BJ (cell line): ENCODE measurements at regions not wholly inside any gene's neighbourhood (a gene's known extent, or its start where the extent isn't known, plus 50 kb on each side); places are given as distances from the start of the nearest gene placed in this dataset.

Experiments
- CTCF ChIA-PET: fragments of 350-600 bp; formaldehyde crosslinking; extraction: SDS; loops from one replicate; lab custom pipeline; 2021; ENCODE audit warnings: antibody characterized with exemption, inconsistent platforms; lab: Yijun Ruan, JAX
- POLR2A ChIA-PET: fragments of 300-600 bp; sonication (Branson Sonifier 250); formaldehyde crosslinking; extraction: SDS; loops from one replicate; lab custom pipeline; 2021; ENCODE audit warnings: antibody characterized with exemption; lab: Charles Lee
- DNase-seq: peaks from one replicate; pipeline ENCODE4 v3.0.0-alpha.2; 2011; ENCODE audit warnings: low read depth
- H3K27me3 ChIP-seq: 2 replicates; pipeline ENCODE4 v1.6.0; 2011; ENCODE audit warnings: low read length; ENCODE audit not compliant: control insufficient read depth, insufficient read depth
- H3K36me3 ChIP-seq: 2 replicates; pipeline ENCODE4 v1.5.1; 2011; ENCODE audit warnings: low read length; ENCODE audit not compliant: control insufficient read depth, insufficient read depth
- H3K4me3 ChIP-seq: 2 replicates; pipeline ENCODE4 v1.5.1; 2011; ENCODE audit warnings: low read depth, mild to moderate bottlenecking, control low read depth, low read length
- CTCF ChIP-seq: IDR thresholded peaks from 2 replicates; pipeline ENCODE4 v1.5.1; 2011; ENCODE audit warnings: low read depth, mild to moderate bottlenecking, control low read depth, inconsistent platforms, low read length, moderate library complexity; ENCODE audit not compliant: insufficient read depth

GRCh38 chr16:74219706-74220105 is 76.9 kb upstream of the PSMD7 start:
- POLR2A ChIA-PET = no interaction called here
- CTCF ChIA-PET = no interaction called here

GRCh38 chr16:74218871-74219270 is 77.7 kb upstream of the PSMD7 start:
- Histone ChIP-seq H3K36me3 (no peaks in the 10 kb centered on the region), H3K4me3 (no peak overlapping the region), H3K27me3 (no peaks in the 10 kb centered on the region)
- ChIA-PET CTCF (no interaction called here), POLR2A (no interaction called here)
- no peak for TF ChIP-seq CTCF
- DNase-seq = no peak

More at GRCh38 chr16:74219706-74220105, 76.9 kb upstream of the PSMD7 start:
- no peak for TF ChIP-seq CTCF
- H3K4me3 ChIP-seq = no peak overlapping the region
- DNase-seq = no peak
- H3K27me3 ChIP-seq = no peaks in the 10 kb centered on the region
- H3K36me3 ChIP-seq = no peaks in the 10 kb centered on the region

- no peak overlapping the region for H3K4me3 ChIP-seq
- TF ChIP-seq CTCF = no peak
- H3K36me3 ChIP-seq = no peaks in the 10 kb centered on the region
- ChIA-PET CTCF (interaction anchor here (1.7 kb wide), 1 partner anchor 9 kb away, joined by 3 read pairs; no protein-coding TSS in a partner anchor), POLR2A (no interaction called here)
- H3K27me3 ChIP-seq = no peaks in the 10 kb centered on the region
- no peak for DNase-seq
Observed at GRCh38 chr16:74216319-74216718, 80.3 kb upstream of the PSMD7 start.

- POLR2A ChIA-PET = no interaction called here
- H3K27me3 ChIP-seq = no peaks in the 10 kb centered on the region
- no peak for TF ChIP-seq CTCF
- no peaks in the 10 kb centered on the region for H3K36me3 ChIP-seq
- no peak overlapping the region for H3K4me3 ChIP-seq
- no peak for DNase-seq
- CTCF ChIA-PET = interaction anchor here (1.1 to 1.7 kb wide), 2 partner anchors 10 to 11 kb away, joined by 3 to 6 read pairs; no protein-coding TSS in a partner anchor
Observed at GRCh38 chr16:74215249-74215648, 81.4 kb upstream of the PSMD7 start.

GRCh38 chr16:74213372-74213771 is 83.2 kb upstream of the PSMD7 start:
- no peak for DNase-seq
- no peaks in the 10 kb centered on the region for H3K27me3 ChIP-seq
- ChIA-PET CTCF (interaction anchor here (0.6 to 1.0 kb wide), 2 partner anchors 10 to 487 kb away, joined by 3 read pairs; no protein-coding TSS in a partner anchor), POLR2A (no interaction called here)
- H3K4me3 ChIP-seq = no peak overlapping the region
- no peaks in the 10 kb centered on the region for H3K36me3 ChIP-seq
- no peak for TF ChIP-seq CTCF
